ENCODE measurements at regions not wholly inside any gene's neighbourhood (a gene's known extent, or its start where the extent isn't known, plus 50 kb on each side); places are given as distances from the start of the nearest gene placed in this dataset.

DNA sequence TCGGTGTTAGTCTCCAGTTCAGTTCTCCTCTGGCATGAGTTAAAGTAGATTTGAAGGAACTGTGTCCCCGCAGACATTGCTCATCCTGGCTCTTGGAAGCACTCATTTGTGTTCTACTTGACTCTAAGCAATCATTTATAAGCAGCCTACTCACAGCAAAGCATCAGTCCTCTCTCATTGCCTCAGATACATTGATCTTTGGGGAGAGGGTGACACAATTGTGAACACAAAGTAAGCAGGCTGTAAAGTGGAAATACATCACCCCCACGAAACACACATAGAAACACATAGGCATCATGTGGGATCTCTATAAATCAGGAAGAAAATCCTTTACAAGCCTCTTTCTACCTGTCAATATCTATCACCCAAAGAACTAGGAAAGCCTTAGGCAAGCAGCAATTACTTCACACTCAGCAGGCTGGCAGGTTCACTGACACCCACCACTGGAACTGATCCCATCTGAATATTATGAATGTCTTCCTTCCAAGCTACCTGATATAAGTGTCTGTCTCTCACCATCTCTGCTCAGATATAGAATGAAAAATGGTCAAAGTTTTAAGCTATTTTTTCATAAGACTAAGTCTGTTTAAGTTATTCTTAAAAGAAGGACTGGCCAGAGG is 675.8 kb downstream of the HACE1 start:
- no peak for DNase-seq (ENCODE audit: low spot score)
- intact Hi-C loops (cut with DNase I): no loop called here

DNA sequence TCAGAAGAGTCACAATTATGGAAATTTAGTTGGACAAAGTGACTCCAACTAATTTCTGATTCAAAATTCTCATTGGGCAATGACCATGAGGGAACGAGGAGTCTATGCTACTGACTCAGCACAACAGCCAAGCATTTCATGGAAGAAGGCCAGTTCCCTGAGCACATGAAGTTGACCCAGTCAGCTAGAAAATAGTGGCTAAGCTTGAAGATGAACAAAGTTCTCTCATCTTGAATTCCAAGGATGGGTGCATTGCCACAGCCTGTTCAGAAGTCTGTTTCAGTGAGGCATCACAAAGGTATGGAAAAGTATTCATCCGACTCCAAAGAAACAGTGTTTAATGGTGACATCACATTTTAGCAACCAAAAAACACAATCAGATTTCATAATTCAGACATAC is 676.9 kb downstream of the HACE1 start:
- intact Hi-C loops (cut with DNase I): no loop called here
- no peak for DNase-seq (ENCODE audit: low spot score)

DNA sequence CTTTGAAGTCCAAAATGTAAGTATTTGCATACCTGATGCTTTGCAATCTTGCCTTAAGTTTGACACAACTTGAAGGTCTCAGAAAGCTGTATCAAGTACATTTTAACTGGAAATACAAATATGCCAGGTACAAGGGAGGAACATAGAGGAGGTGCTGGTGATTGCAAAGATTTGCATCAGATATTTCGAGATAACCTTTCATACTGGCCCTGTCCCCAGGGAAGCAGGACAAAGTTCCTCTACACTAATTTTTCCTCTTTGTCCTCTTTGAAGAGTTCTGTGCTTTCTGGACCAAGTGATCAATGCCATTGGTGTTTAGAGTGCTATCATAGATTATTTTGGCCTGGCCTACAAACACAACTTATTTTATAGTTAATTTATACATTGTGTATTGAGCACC is 686.1 kb downstream of the HACE1 start:
- DNase-seq (ENCODE audit: low spot score): no peak
- intact Hi-C loops (cut with DNase I): no loop called here

DNA sequence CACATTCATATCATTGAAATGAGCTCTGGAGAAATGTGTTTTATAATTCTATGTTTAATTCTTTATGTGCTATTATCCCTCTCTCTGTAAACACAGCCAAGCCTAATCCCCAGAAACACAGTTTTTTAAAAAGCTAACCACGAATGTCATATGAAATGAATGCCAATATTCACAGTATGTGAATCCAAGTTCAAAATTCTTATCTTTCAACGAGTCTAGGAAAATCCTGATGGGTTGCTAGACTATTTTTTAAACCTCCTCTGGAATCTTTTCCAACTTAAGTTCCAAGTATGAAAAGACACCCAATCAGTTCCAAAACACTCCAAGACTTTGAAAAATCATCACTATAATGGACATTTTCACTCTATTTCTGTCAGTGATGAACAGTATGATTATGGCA is 689.3 kb downstream of the HACE1 start:
- intact Hi-C loops (cut with DNase I): no loop called here
- DNase-seq (ENCODE audit: low spot score): no peak

DNA sequence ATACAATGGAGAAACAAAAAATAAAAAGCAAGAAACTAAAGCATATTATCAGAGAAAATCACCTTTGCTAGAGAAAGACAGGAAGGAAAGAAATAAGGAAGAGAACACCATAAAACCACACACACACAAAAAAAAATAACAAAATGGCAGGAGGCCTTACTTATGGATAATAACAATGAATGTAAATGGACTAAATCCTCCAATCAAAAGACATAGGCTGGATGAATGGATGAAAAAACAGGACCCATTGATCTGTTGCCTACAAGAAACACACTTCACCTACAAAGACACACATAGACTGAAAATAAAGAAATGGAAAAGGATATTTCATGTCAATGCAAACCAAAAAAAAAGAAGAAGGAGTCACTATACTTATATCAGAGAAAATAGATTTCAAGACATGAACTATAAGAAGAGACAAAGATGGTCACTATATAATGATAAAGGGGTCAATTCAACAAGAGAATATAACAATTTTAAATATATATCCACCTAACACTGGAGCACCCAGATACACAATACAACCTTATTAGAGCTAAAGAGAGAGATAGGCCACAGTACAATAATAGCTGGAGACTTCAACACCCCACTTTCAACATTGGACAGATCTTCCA is 693.6 kb downstream of the HACE1 start:
- intact Hi-C loops (cut with DNase I): no loop called here
- no peak for DNase-seq (ENCODE audit: low spot score)

DNA sequence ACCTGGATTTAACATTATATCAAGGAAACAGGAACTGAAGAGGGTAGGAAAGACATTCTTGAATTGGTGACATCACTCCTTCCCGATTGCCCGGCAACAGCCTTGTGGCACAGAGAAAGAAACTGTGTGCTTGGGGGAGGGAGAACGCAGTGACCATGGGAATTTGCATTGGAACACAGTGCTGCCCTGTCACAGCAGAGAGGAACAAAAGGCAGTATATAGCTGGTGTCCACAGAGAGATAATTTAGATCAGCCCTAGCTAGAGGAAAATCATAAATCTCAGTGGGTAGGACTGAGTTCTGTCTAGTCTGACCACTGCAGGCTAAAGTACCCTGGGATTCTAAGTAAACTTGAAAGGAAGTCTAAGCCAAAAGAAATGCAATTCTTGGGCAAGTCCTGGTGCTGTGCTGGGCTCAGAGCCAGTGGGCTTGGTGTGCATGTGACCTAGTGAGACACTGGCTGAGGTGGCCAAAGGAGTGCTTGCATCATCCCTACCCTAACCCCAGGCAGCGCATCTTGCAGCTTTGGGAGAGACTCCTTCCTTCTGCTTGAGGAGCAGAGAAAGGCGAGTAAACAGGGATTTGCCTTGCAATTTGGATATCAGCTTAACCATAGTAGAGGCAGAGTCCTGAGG is 697.6 kb downstream of the HACE1 start:
- DNase-seq (ENCODE audit: low spot score): no peak
- intact Hi-C loops (cut with DNase I): no loop called here

DNA sequence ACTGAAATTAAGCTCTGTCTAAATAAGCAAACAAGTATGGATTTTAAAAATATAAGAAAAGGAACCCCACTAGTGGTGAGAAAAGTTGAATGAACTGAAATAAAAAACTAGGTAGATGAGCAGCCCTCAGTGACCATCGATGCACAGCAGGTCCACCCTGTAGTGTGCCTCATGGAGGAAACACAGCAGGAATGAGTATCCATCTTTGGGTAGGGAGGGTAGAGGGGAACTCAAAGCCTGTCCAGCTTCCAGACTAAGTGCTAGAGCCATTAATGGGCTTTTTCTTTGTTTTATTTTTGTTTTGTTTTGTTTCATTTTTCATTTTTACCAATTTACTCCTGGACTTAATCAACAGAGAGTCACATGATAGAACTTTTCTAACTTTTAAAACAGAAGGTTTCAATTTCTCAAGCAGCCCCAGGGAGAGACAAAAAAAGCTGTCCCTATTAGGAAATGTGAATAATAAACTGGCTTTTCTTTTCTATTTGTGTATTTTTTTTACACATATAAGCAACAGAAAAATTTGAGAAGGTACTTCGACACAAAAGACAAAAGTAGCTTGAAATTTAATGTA is 700.6 kb downstream of the HACE1 start:
- no peak for DNase-seq (ENCODE audit: low spot score)
- intact Hi-C loops (cut with DNase I): no loop called here

DNA sequence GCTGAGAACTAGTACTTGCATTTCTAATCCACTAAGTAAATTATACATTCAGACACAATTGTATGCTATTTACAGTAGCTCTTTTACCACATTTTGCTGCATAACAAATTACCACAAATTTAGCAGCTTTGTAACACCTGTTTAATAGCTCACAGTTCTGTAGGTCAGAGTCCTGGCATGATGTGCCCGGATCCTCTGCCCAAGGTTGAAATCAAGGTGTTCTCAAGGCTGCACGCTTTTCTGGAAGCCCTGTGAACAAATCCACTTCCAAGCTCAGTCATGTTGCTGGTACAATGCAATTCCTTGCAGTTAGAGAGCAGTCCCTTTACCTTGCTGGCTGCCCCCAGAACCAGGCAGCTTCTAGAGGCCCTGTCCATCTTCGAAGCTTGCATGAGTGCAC is 716.0 kb downstream of the HACE1 start:
- intact Hi-C loops (cut with DNase I): no loop called here
- DNase-seq (ENCODE audit: low spot score): no peak

DNA sequence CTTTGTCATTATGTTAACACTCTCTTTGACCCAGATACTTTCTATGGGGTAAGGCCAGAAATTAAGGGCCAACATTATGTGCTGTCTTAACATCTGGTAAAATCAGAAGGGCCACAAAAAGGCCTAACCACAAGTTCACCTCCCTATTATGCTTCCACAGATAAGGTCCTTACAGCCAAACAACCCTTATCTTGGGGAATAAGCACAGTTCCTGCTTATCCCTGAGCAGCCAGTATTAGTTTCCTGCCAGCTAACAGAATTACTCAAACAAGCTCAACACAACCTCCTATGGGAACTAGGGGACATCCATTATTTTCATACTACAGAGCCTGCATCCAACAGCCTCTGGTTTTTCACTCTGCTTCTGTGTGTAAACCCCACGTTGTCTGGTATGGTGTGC is 724.8 kb downstream of the HACE1 start:
- intact Hi-C loops (cut with DNase I): no loop called here
- DNase-seq (ENCODE audit: low spot score): no peak

DNA sequence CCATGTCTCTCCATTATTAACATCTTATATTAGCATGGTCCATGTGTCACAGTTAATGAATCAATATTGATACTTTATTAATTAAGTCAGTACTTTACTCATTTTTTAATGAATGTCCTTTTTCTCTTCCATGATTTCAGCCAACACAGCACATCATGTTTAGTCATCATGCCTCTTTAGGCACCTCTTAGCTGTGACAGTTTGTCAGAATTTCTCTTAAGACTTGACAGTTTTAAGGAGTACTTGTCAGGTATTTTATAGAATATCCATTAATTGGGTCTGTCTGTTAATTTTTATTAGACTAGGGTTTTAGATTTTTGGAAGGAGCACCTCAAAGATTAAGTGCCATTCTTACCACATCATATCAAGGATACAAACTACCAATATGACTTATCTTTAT is 729.4 kb downstream of the HACE1 start:
- DNase-seq (ENCODE audit: low spot score): no peak

DNA sequence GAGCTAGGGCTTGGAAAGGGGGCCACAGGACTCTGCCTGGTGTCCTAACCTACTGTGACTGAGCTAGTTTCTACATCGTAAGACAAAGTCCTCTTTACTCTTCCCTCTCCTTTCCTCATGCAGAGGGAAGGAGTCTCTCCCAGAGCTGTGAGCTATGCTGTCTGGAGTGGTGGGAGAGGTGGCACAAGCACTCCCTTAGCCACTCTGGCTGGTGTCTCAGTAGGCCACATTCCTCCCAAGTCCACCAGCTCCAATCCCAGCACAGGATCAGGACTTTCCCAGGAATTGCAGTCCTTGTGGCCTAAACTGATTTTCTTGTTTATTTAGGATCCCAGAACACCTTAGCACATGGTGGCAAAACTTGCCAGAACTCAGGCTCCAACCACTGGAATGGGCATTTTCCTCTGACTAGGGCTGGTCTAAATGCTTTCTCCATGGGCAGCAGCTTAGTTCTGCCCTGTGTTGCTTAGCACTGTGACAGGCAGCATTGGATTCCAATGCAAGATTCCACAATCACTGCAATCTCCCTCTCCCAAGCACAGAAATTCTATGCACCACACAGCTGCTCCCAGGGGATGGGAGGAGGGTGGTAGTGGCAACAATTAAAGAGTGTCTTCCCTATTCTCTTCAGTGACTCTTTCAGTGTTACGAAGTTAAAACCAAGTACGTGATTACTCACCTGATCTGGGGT is 733.3 kb downstream of the HACE1 start:
- intact Hi-C loops (cut with DNase I): no loop called here
- no peak for DNase-seq (ENCODE audit: low spot score)

More for the DNA sequence above, 729.4 kb downstream of the HACE1 start:
- intact Hi-C loops (cut with DNase I): no loop called here

DNA sequence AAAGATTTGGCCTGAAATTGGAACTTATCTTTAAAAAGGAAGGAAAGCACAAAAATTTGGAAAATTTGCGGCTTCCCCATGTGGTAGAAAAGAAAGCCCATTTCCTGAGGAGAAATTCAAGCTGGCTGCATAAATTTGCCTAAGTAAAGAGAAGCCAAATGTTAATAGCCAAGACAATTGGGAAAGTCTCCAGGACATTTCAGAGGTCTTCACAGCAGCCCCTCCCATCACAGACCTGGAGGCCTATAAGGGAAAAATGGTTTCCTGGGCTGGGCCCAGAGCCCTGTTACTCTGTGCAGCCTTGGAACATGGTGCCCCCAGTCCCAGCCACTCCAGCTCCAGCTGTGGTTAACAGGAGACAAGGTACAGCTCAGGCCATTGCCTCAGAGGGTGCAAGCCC is 736.5 kb downstream of the HACE1 start:
- DNase-seq (ENCODE audit: low spot score): no peak
- intact Hi-C loops (cut with DNase I): no loop called here

DNA sequence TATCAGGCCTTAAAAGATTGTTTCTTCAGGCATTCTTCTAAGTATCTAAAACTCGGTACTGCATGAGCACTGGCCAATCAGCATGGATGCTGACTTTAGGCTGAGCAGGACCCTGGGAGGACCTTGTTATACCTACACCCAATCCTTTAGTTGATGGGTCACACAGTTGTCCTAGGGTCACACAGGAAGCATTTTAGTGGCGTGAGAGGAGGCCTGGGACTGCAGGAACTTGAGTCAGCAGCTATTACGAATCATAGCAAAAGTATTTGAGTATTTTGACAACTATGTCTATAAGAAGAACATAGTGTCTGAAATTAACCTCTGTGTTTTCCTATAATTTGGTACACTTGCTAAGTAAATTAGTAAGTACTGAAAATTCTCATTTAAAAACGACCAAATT is 741.4 kb downstream of the HACE1 start:
- DNase-seq (ENCODE audit: low spot score): no peak
- intact Hi-C loops (cut with DNase I): no loop called here

DNA sequence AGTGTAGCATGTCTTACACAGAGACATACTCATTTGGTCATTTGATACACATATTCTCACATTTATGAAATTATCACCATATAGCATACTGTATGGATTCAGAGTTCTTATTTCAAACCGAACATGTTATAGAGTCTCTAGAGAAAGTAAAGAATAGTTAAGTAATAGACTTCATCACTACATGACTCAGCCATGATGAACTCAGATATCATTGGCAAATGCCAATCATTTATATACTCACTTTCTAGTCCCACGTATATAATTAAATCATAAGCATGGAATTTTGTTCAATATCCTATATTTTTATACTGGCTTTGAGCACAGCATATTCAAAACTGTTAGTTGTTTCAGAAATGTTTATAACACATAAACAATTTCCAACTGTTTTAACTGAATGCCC is 749.9 kb downstream of the HACE1 start:
- no peak for DNase-seq (ENCODE audit: low spot score)
- intact Hi-C loops (cut with DNase I): no loop called here

DNA sequence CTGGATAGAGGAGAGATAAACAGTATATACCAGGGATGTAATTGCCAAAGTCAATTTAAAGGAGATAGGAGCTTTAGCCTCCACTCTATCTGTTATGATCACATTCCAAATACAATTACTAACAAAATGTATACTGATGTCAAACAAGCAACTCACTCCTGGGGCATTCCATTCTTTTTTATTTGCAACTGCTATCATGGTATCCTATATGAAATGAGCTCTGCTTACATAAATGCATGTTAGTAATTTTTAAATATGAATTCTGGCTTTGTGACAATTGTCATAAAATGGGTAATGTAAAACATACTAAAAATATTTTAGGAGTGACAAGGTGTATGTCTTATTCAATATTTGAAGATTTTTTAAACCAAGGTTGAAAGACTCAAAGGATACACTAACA is 751.1 kb downstream of the HACE1 start:
- intact Hi-C loops (cut with DNase I): no loop called here
- DNase-seq (ENCODE audit: low spot score): no peak

DNA sequence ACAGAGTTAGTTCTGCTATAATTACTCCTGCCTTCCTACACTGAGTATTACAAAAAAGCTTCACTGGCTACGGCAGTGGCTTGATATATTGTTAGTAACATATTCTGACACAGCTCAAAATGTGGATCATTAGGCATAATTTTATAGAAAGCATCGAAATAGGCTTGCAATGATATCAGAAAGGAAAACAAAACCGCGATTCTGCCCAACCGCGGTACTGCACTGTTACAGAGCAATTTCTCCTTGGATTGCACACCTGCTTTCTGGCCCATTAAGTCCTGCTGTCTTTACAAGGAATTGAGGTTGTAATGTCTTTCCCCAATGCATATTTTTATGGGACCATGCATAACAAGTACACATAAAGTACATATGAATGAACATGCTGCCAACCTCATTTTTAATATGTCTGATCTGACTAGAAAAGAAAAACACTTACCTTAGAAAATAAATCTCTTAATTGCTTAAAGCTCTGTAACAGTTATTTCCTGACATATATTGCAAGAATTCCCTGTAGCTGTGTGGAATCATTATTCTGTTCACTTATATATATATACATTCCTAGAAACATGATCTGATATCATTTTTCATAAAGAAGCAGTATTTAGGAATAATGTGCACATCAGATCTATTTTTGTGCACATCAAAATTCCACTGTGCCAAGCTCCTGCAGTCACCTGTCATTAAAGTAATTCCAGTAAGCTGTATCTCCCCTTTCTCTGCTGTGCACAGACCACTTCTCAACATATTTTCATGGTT is 763.9 kb downstream of the HACE1 start:
- no peak for DNase-seq (ENCODE audit: low spot score)
- intact Hi-C loops (cut with DNase I): no loop called here

DNA sequence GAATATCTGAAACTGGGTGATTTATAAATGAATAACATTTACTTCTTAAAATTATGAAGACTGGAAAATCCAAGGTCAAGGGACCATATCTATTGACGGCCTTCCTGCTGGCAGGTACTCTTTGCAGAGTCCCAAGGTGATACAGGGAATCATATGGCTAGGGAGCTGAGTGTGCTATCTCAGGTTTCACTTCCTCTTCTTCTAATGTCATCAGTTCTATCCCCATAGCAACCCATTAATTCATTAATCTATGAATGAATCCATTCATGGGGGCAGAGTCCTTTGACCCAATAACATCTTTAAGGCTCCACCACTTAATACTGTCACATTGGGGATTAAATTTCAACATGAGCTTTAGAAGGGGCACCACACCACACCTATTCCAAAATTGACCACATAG is 772.0 kb downstream of the HACE1 start:
- DNase-seq (ENCODE audit: low spot score): no peak
- intact Hi-C loops (cut with DNase I): no loop called here

DNA sequence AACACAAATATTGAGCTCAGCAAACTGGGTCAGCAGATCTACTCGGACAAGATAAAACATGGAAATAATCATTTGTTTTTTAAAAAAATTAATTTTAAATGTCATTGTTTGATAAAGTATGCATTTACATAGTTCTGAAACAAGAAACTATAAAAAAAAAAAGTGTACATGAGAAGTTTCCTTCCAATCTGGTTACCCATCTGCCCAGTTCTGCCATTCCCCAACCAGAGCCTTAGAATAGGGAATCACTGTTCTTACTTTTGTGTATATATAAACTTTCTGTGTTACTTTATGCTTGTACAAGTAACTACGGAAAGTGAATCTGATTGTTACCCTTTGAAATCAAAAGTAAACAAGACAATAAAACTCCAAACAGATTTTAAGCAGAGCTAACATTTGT is 791.4 kb downstream of the HACE1 start:
- no peak for DNase-seq (ENCODE audit: low spot score)
- intact Hi-C loops (cut with DNase I): no loop called here

DNA sequence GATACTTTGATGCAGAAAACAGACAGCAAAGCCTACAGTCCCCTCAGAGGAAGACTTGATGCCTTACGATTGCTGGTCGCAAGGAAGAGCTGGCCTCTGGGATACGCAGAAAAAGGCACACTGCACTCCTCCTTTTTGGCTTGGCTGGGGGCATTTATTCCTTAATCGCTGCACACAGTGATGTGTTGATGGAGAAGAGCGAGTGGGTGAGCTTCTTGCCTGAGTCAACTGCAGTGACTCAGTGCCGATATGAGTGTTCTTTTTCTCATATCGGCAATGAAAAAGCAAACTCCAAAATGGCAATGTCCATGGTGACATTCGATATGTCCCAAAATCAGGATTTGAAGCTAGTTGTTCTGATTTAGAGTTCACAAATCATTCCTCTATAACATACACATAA is 794.8 kb downstream of the HACE1 start:
- DNase-seq (ENCODE audit: low spot score): no peak
- intact Hi-C loops (cut with DNase I): no loop called here

DNA sequence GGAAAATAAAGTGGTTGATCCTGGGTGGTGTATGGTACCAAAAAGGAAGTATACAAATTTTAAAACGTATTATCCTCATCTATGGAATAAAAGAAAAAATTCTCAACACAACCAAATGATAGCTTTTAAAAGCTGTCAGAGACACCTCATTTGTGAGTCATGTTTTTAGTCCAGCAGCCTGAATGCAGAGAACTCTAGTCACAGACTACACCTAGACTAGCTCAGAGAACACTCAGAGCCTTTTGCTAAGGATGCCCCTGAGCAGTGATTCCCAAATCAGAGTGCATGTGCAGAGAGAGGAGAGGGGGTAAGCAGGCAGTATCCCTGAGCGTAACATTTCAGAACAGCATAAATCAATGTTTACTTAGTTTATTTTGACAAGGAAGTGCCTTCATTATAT is 809.3 kb downstream of the HACE1 start:
- no peak for DNase-seq (ENCODE audit: low spot score)
- intact Hi-C loops (cut with DNase I): no loop called here
